ENCODE measurements at regions not wholly inside any gene's neighbourhood (a gene's known extent, or its start where the extent isn't known, plus 50 kb on each side); places are given as distances from the start of the nearest gene placed in this dataset.

- DNase-seq (ENCODE audit: low read depth): no peak
Observed at GRCh38 chr20:52731093-52731492, 241.1 kb upstream of the TSHZ2 start.

- DNase-seq (ENCODE audit: low read depth): no peak
Observed at GRCh38 chr20:52727740-52728456, 244.3 kb upstream of the TSHZ2 start.

GRCh38 chr20:52724541-52724940 lies 247.6 kb upstream of the TSHZ2 start:
- DNase-seq (ENCODE audit: low read depth): no peak

- DNase-seq (ENCODE audit: low read depth): no peak
Observed at GRCh38 chr20:52722926-52723688, 249.1 kb upstream of the TSHZ2 start.

GRCh38 chr20:52708137-52708536 lies 264.0 kb upstream of the TSHZ2 start:
- DNase-seq (ENCODE audit: low read depth): no peak

GRCh38 chr20:52704553-52704952 lies 267.6 kb upstream of the TSHZ2 start:
- DNase-seq (ENCODE audit: low read depth): no peak

GRCh38 chr20:52688345-52688744 lies 283.8 kb upstream of the TSHZ2 start:
- DNase-seq (ENCODE audit: low read depth): no peak

GRCh38 chr20:52684905-52685304 lies 287.3 kb upstream of the TSHZ2 start:
- no peak for DNase-seq (ENCODE audit: low read depth)

GRCh38 chr20:52684176-52684575 lies 288.0 kb upstream of the TSHZ2 start:
- DNase-seq (ENCODE audit: low read depth): no peak

GRCh38 chr20:52683761-52684160 lies 288.4 kb upstream of the TSHZ2 start:
- DNase-seq (ENCODE audit: low read depth): no peak

- DNase-seq (ENCODE audit: low read depth): no peak
Observed at GRCh38 chr20:52682237-52682636, 289.9 kb upstream of the TSHZ2 start.

- no peak for DNase-seq (ENCODE audit: low read depth)
Observed at GRCh38 chr20:52681288-52681687, 290.9 kb upstream of the TSHZ2 start.

GRCh38 chr20:52677216-52677615 lies 294.9 kb upstream of the TSHZ2 start:
- no peak for DNase-seq (ENCODE audit: low read depth)

GRCh38 chr20:52676283-52676995 lies 295.7 kb upstream of the TSHZ2 start:
- DNase-seq (ENCODE audit: low read depth): no peak

GRCh38 chr20:52675375-52675774 lies 296.8 kb upstream of the TSHZ2 start:
- no peak for DNase-seq (ENCODE audit: low read depth)

- DNase-seq (ENCODE audit: low read depth): no peak
Observed at GRCh38 chr20:52668626-52669025, 303.5 kb upstream of the TSHZ2 start.

- DNase-seq (ENCODE audit: low read depth): no peak
Observed at GRCh38 chr20:52667358-52667757, 304.8 kb upstream of the TSHZ2 start.

GRCh38 chr20:52665441-52665840 lies 306.7 kb upstream of the TSHZ2 start:
- DNase-seq (ENCODE audit: low read depth): no peak

GRCh38 chr20:52655395-52655794 lies 316.8 kb upstream of the TSHZ2 start:
- no peak for DNase-seq (ENCODE audit: low read depth)

GRCh38 chr20:52654567-52654966 lies 317.6 kb upstream of the TSHZ2 start:
- DNase-seq (ENCODE audit: low read depth): no peak

- no peak for DNase-seq (ENCODE audit: low read depth)
Observed at GRCh38 chr20:52652271-52652670, 319.9 kb upstream of the TSHZ2 start.

GRCh38 chr20:52649727-52650126 lies 322.4 kb upstream of the TSHZ2 start:
- no peak for DNase-seq (ENCODE audit: low read depth)

GRCh38 chr20:52645822-52646221 lies 326.3 kb upstream of the TSHZ2 start:
- no peak for DNase-seq (ENCODE audit: low read depth)

Data from T-helper 22 cell (primary cell).